GM23338 (cell line): ENCODE measurements at regions not wholly inside any gene's neighbourhood (a gene's known extent, or its start where the extent isn't known, plus 50 kb on each side); places are given as distances from the start of the nearest gene placed in this dataset.
A peak's percentile ranks its signal among the peaks of the same experiment; 100 is the strongest.

Experiments
- ATAC-seq: fragments of 200-7000 bp; cut with Tn5 transposase; 3 replicates; pipeline ENCODE4 v1.9.1; 2020
- DNase-seq: peaks from one replicate; pipeline ENCODE4 v3.0.0-alpha.2; 2015; ENCODE audit warnings: low spot score
- H2AFZ ChIP-seq: fragments of 200-600 bp; sonication (generic); 2 replicates; pipeline ENCODE4 v1.8.0; 2016; ENCODE audit warnings: antibody characterized with exemption, mild to moderate bottlenecking, moderate library complexity
- H3F3A ChIP-seq: fragments of 200-600 bp; sonication (generic); replicated peaks from 2 replicates; pipeline ENCODE4 v1.8.0; 2017; ENCODE audit warnings: antibody characterized with exemption, mixed run types, low read depth
- H3K27ac ChIP-seq: fragments of 200-600 bp; sonication (generic); 2 replicates; pipeline ENCODE4 v1.6.1; 2016; ENCODE audit warnings: low read depth
- H3K27me3 ChIP-seq: fragments of 200-600 bp; sonication (generic); 2 replicates; pipeline ENCODE4 v1.8.0; 2016; ENCODE audit warnings: mild to moderate bottlenecking, mixed run types, moderate library complexity; ENCODE audit not compliant: insufficient read depth
- H3K36me3 ChIP-seq: fragments of 200-600 bp; sonication (generic); 2 replicates; pipeline ENCODE4 v1.8.0; 2016; ENCODE audit warnings: mild to moderate bottlenecking; ENCODE audit not compliant: insufficient read depth
- H3K4me1 ChIP-seq: fragments of 200-600 bp; sonication (generic); 2 replicates; pipeline ENCODE4 v1.8.0; 2016; ENCODE audit warnings: mild to moderate bottlenecking, moderate library complexity; ENCODE audit not compliant: insufficient read depth
- H3K4me2 ChIP-seq: fragments of 200-600 bp; sonication (generic); 2 replicates; pipeline ENCODE4 v1.7.1; 2017; ENCODE audit warnings: mixed run types
- H3K4me3 ChIP-seq: fragments of 200-600 bp; sonication (generic); 2 replicates; pipeline ENCODE4 v1.6.1; 2016; ENCODE audit warnings: mixed run types
- H3K79me2 ChIP-seq: fragments of 200-600 bp; sonication (generic); replicated peaks from 2 replicates; pipeline ENCODE4 v1.8.0; 2017; ENCODE audit warnings: mild to moderate bottlenecking; ENCODE audit not compliant: insufficient read depth
- H3K9me2 ChIP-seq: fragments of 200-600 bp; sonication (generic); 2 replicates; pipeline ENCODE4 v1.8.0; 2017; ENCODE audit not compliant: insufficient read depth
- H4K20me1 ChIP-seq: fragments of 200-600 bp; sonication (generic); replicated peaks from 2 replicates; pipeline ENCODE4 v1.8.0; 2017; ENCODE audit warnings: mild to moderate bottlenecking; ENCODE audit not compliant: insufficient read depth
- H3K27ac Mint-ChIP-seq: 2 replicates; pipeline ENCODE4 v1.8.0; 2020; ENCODE audit warnings: inconsistent platforms, mild to moderate bottlenecking, moderate library complexity, mixed read lengths
- H3K27me3 Mint-ChIP-seq: 3 replicates; pipeline ENCODE4 v1.8.0; 2022; ENCODE audit warnings: low read depth, mild to moderate bottlenecking, moderate library complexity, mixed read lengths, inconsistent platforms; ENCODE audit not compliant: insufficient read depth, poor library complexity
- H3K36me3 Mint-ChIP-seq: 3 replicates; pipeline ENCODE4 v1.8.0; 2021; ENCODE audit warnings: low read depth, mild to moderate bottlenecking, inconsistent platforms, moderate library complexity, mixed read lengths
- H3K4me1 Mint-ChIP-seq: 3 replicates; pipeline ENCODE4 v1.8.0; 2020; ENCODE audit warnings: mild to moderate bottlenecking, inconsistent platforms, mixed read lengths
- H3K4me3 Mint-ChIP-seq: 3 replicates; pipeline ENCODE4 v1.8.0; 2021; ENCODE audit warnings: moderate library complexity, mild to moderate bottlenecking, inconsistent platforms, mixed read lengths
- H3K9me3 Mint-ChIP-seq: 3 replicates; pipeline ENCODE4 v1.8.0; 2020; ENCODE audit warnings: moderate library complexity, mild to moderate bottlenecking, inconsistent platforms, mixed read lengths
- CREB1 ChIP-seq: fragments of 250-450 bp; sonication (Bioruptor Pico); IDR thresholded peaks from 2 replicates; pipeline ENCODE4 v1.5.0; 2020; ENCODE audit warnings: low read depth, mild to moderate bottlenecking, moderate library complexity
- NANOG ChIP-seq: IDR thresholded peaks from 2 replicates; pipeline ENCODE4 v1.6.1; 2016; ENCODE audit warnings: antibody characterized with exemption, borderline replicate concordance
- REST ChIP-seq: IDR thresholded peaks from one replicate; pipeline ENCODE4 v1.6.1; 2018; ENCODE audit warnings: antibody characterized with exemption; ENCODE audit not compliant: unreplicated experiment
- STAT1 ChIP-seq: IDR thresholded peaks from one replicate; pipeline ENCODE4 v1.6.1; 2016; ENCODE audit warnings: antibody characterized with exemption; ENCODE audit not compliant: unreplicated experiment
- ZNF462 ChIP-seq: fragments of 250-450 bp; sonication (Bioruptor Pico); IDR thresholded peaks from 2 replicates; pipeline ENCODE4 v1.5.0; 2020; ENCODE audit warnings: mild to moderate bottlenecking, moderate library complexity

- no peaks in the 10 kb centered on the region for H3K36me3 ChIP-seq
- H3K27ac Mint-ChIP-seq: no peak overlapping the region
- no peak for TF ChIP-seq NANOG
- TF ChIP-seq STAT1: no peak
- TF ChIP-seq CREB1: no peak
- no peak for TF ChIP-seq REST
- no peak overlapping the region for H3K4me2 ChIP-seq
- DNase-seq (no peak), ATAC-seq (no peak)
- H3K9me2 ChIP-seq: 0 out of 2 replicates have a peak, but pooled peaks cover 4% of the 10 kb centered on the region
- H3K4me3 ChIP-seq: no peak overlapping the region
- no peaks in the 10 kb centered on the region for H3K27me3 ChIP-seq
- H3K27me3 Mint-ChIP-seq: peaks cover 10% of the 10 kb centered on the region
- peaks cover 25% of the 10 kb centered on the region for H3K4me1 ChIP-seq
- peaks cover 39% of the 10 kb centered on the region for H3K4me1 Mint-ChIP-seq
- no peaks in the 10 kb centered on the region for H3K79me2 ChIP-seq
- no peaks in the 10 kb centered on the region for H3K9me3 Mint-ChIP-seq
- no peak overlapping the region for H3K4me3 Mint-ChIP-seq
- H3K36me3 Mint-ChIP-seq: no peaks in the 10 kb centered on the region
- H2AFZ ChIP-seq: no peak overlapping the region
- no peak overlapping the region for H3K27ac ChIP-seq
- no peaks in the 10 kb centered on the region for H3F3A ChIP-seq
- no peaks in the 10 kb centered on the region for H4K20me1 ChIP-seq
These were observed 210.3 kb upstream of the ZBED5 start for GRCh38 chr11:11068113-11068512.

GRCh38 chr11:11065396-11065795, 207.5 kb upstream of the ZBED5 start:
- no peaks in the 10 kb centered on the region for H3K9me3 Mint-ChIP-seq
- H3K4me2 ChIP-seq: no peak overlapping the region

More at GRCh38 chr11:11065396-11065795, 207.5 kb upstream of the ZBED5 start:
- DNase-seq: peak; percentile 49
- no peaks in the 10 kb centered on the region for H3F3A ChIP-seq
- 0 out of 2 replicates have a peak overlapping the region, but pooled peaks have one; percentile 12 for H3K27ac Mint-ChIP-seq
- H3K27me3 ChIP-seq: no peaks in the 10 kb centered on the region
- H3K9me2 ChIP-seq: 0 out of 2 replicates have a peak, but pooled peaks cover 6% of the 10 kb centered on the region
- H4K20me1 ChIP-seq: no peaks in the 10 kb centered on the region
- H3K36me3 ChIP-seq: no peaks in the 10 kb centered on the region
- no peak overlapping the region for H2AFZ ChIP-seq
- H3K4me1 ChIP-seq: peaks cover 15% of the 10 kb centered on the region
- H3K4me1 Mint-ChIP-seq: peaks cover 20% of the 10 kb centered on the region
- no peak overlapping the region for H3K27ac ChIP-seq
- no peaks in the 10 kb centered on the region for H3K36me3 Mint-ChIP-seq
- peak; percentile 91 for ATAC-seq
- TF ChIP-seq REST (no peak), NANOG (peak; percentile 58; the same call in 1 of the 2 replicates), ZNF462 (CRISPR knock-in tag) (peak; percentile 97)
- H3K4me3 ChIP-seq: no peak overlapping the region
- no peak overlapping the region for H3K4me3 Mint-ChIP-seq
- no peaks in the 10 kb centered on the region for H3K79me2 ChIP-seq
- H3K27me3 Mint-ChIP-seq: peaks cover 8% of the 10 kb centered on the region
